ENCODE measurements at regions not wholly inside any gene's neighbourhood (a gene's known extent, or its start where the extent isn't known, plus 50 kb on each side); places are given as distances from the start of the nearest gene placed in this dataset.

DNA sequence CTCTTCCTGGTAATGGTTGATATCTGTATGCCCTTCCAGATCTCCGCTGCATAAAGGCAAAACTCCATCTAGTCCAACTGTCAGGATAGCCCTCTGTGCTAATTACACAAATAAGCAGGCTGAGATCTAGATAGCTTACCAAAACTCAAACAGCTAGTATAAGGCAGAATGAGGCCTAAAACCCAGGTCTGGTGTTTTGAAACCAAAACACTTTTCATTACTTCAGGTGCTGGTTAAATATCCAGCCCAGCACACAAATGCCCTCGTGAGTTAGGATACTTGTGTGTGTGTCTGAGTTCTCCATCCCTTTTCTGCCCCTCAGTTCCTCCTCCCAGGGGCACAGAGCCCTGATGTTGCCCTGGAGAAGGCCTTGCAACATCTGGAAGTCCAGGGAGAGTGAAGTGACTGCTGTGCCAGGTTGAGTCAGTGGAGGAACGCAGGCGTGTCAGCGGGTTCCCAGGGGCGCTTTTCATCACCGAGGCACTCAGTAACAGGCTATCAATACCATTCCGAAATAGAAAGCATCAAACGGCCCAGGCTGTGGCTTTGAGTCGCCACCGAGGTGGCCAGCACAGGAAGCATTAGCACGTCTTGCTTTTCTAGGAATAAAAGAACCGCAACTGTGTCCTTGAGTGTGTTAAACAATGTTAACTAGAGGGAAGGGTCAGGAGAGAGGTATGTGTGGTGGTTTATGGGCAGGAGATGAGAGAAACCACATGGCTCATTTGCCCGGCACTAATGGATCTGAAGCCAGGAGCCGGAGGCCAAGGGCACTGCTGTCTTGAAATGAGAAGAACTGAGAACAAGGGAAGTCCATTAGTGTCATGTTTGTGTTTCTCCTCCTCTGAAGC is 90.7 kb upstream of the WLS start:
- TF ChIP-seq, protein P1, sequence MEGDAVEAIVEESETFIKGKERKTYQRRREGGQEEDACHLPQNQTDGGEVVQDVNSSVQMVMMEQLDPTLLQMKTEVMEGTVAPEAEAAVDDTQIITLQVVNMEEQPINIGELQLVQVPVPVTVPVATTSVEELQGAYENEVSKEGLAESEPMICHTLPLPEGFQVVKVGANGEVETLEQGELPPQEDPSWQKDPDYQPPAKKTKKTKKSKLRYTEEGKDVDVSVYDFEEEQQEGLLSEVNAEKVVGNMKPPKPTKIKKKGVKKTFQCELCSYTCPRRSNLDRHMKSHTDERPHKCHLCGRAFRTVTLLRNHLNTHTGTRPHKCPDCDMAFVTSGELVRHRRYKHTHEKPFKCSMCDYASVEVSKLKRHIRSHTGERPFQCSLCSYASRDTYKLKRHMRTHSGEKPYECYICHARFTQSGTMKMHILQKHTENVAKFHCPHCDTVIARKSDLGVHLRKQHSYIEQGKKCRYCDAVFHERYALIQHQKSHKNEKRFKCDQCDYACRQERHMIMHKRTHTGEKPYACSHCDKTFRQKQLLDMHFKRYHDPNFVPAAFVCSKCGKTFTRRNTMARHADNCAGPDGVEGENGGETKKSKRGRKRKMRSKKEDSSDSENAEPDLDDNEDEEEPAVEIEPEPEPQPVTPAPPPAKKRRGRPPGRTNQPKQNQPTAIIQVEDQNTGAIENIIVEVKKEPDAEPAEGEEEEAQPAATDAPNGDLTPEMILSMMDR (IDR thresholded peaks at IDR 0.05): no peak
- TF ChIP-seq EZH2 (IDR thresholded peaks at IDR 0.05; ENCODE audit: borderline replicate concordance, insufficient read depth, low read depth, low read length, poor library complexity, severe bottlenecking): no peak

Measured in B cell (primary cell).